Gastroesophageal sphincter (tissue), 3 donors: ENCODE measurements at regions not wholly inside any gene's neighbourhood (a gene's known extent, or its start where the extent isn't known, plus 50 kb on each side); places are given as distances from the start of the nearest gene placed in this dataset.

ENCODE experiments used
- POLR2AphosphoS5 ChIP-seq: sonication (generic); formaldehyde crosslinking; IDR thresholded peaks from one replicate; pipeline ENCODE4 v1.6.1; 2017; ENCODE audit warnings: antibody characterized with exemption
- TF ChIP-seq, protein P1 (sequence below), 4 experiments: fragments of 200-600 bp in 2 of 4; fragments of 450-650 bp in 2 of 4; sonication (generic) in 1 of 4; IDR thresholded peaks; one replicate each; pipeline ENCODE4 v1.5.1; 2017 to 2019; ENCODE audit warnings: antibody characterized with exemption in 4 of 4, mild to moderate bottlenecking in 2 of 4, moderate library complexity in 2 of 4

DNA sequence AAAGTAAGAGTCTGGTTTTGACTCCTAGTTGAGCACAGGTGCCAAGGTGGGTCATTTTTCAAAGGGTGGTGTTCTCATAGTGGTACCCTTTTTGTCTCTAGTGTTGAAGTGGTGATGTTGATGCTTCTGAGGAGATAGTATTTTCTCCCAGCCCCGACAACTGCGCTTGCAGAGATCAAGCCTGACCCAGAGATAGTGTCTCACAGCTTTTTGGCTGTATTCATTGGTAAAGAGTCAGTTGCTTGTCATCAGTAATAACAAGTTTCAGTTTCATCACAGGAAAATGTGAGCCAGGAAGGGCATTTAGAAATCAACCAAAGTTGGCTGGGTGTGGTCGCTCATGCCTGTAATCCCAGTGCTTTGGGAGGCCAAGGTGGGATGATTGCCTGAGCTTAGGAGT lies 139.3 kb downstream of the NFKBIZ start:
- TF ChIP-seq, protein P1, sequence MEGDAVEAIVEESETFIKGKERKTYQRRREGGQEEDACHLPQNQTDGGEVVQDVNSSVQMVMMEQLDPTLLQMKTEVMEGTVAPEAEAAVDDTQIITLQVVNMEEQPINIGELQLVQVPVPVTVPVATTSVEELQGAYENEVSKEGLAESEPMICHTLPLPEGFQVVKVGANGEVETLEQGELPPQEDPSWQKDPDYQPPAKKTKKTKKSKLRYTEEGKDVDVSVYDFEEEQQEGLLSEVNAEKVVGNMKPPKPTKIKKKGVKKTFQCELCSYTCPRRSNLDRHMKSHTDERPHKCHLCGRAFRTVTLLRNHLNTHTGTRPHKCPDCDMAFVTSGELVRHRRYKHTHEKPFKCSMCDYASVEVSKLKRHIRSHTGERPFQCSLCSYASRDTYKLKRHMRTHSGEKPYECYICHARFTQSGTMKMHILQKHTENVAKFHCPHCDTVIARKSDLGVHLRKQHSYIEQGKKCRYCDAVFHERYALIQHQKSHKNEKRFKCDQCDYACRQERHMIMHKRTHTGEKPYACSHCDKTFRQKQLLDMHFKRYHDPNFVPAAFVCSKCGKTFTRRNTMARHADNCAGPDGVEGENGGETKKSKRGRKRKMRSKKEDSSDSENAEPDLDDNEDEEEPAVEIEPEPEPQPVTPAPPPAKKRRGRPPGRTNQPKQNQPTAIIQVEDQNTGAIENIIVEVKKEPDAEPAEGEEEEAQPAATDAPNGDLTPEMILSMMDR (IDR thresholded peaks at IDR 0.05) = no peak
- TF ChIP-seq POLR2AphosphoS5 = no peak
